Naive thymus-derived CD4-positive, alpha-beta T cell (primary cell): ENCODE measurements at regions not wholly inside any gene's neighbourhood (a gene's known extent, or its start where the extent isn't known, plus 50 kb on each side); places are given as distances from the start of the nearest gene placed in this dataset.

Experiments used
- ATAC-seq: fragments of 150-1000 bp; cut with Tn5 transposase; 2 replicates; pipeline ENCODE4 v1.10.0; 2021; ENCODE audit warnings: mild to moderate bottlenecking, moderate library complexity
- CTCF ChIA-PET: fragments of 350-600 bp; sonication (Branson Sonifier 250); formaldehyde crosslinking; loops from one replicate; lab custom pipeline; 2021; ENCODE audit warnings: antibody characterized with exemption; lab: Charles Lee
- POLR2A ChIA-PET: fragments of 350-600 bp; sonication (Branson Sonifier 250); formaldehyde crosslinking; loops from one replicate; lab custom pipeline; 2021; ENCODE audit warnings: antibody characterized with exemption, inconsistent platforms; lab: Charles Lee
- DNase-seq, 9 donors: peaks; one replicate each; pipeline versions ENCODE4 v3.0.0 to v3.0.0-alpha.2; 2020 to 2022; ENCODE audit warnings: mixed read lengths in 1 of 9
- H3K27ac ChIP-seq: one replicate; pipeline ENCODE4 v1.7.0; 2013; ENCODE audit warnings: mild to moderate bottlenecking, low read depth, low read length, moderate library complexity
- H3K27me3 ChIP-seq, 2 donors: one replicate each; pipeline ENCODE4 v1.7.0; 2013; ENCODE audit warnings: low read length in 2 of 2, mild to moderate bottlenecking in 2 of 2, moderate library complexity in 2 of 2; ENCODE audit not compliant: control insufficient read depth in 2 of 2, insufficient read depth in 2 of 2
- H3K36me3 ChIP-seq, 3 experiments: 1 replicate in 2 of 3; 2 replicates in 1 of 3; pipeline ENCODE4 v1.7.0; 2013; ENCODE audit warnings: low read length in 3 of 3, mild to moderate bottlenecking in 3 of 3, moderate library complexity in 1 of 3; ENCODE audit not compliant: insufficient read depth in 3 of 3, control insufficient read depth in 2 of 3
- H3K4me1 ChIP-seq, 2 donors: one replicate each; pipeline ENCODE4 v1.7.0; 2013; ENCODE audit warnings: low read length in 2 of 2, mild to moderate bottlenecking in 2 of 2, moderate library complexity in 1 of 2; ENCODE audit not compliant: control insufficient read depth in 2 of 2, insufficient read depth in 2 of 2
- H3K4me3 ChIP-seq: 2 replicates; pipeline ENCODE4 v1.7.0; 2013; ENCODE audit warnings: mild to moderate bottlenecking, low read length
- H3K9me3 ChIP-seq, 3 experiments: 1 replicate in 2 of 3; 2 replicates in 1 of 3; pipeline ENCODE4 v1.7.0; 2013; ENCODE audit warnings: low read length in 3 of 3; ENCODE audit not compliant: control insufficient read depth in 2 of 3
- H3K27ac Mint-ChIP-seq, 9 donors: one replicate each; pipeline ENCODE4 v1.8.0; 2020 to 2022; ENCODE audit warnings: mixed read lengths in 9 of 9, mild to moderate bottlenecking in 8 of 9, moderate library complexity in 5 of 9, inconsistent platforms in 2 of 9
- H3K27me3 Mint-ChIP-seq, 5 donors: one replicate each; pipeline ENCODE4 v1.8.0; 2021 to 2022; ENCODE audit warnings: mixed read lengths in 5 of 5, mild to moderate bottlenecking in 1 of 5
- H3K36me3 Mint-ChIP-seq, 5 donors: one replicate each; pipeline ENCODE4 v1.8.0; 2020 to 2022; ENCODE audit warnings: mixed read lengths in 5 of 5, mild to moderate bottlenecking in 3 of 5, inconsistent platforms in 1 of 5
- H3K4me1 Mint-ChIP-seq, 7 donors: one replicate each; pipeline ENCODE4 v1.8.0; 2020 to 2022; ENCODE audit warnings: mixed read lengths in 7 of 7, mild to moderate bottlenecking in 3 of 7, inconsistent platforms in 1 of 7
- H3K4me3 Mint-ChIP-seq, 10 donors: one replicate each; pipeline ENCODE4 v1.8.0; 2020 to 2022; ENCODE audit warnings: mild to moderate bottlenecking in 10 of 10, mixed read lengths in 10 of 10, moderate library complexity in 6 of 10, inconsistent platforms in 2 of 10
- H3K9me3 Mint-ChIP-seq, 11 donors: one replicate each; pipeline ENCODE4 v1.8.0; 2020 to 2022; ENCODE audit warnings: mixed read lengths in 11 of 11, mild to moderate bottlenecking in 4 of 11, inconsistent platforms in 1 of 11, moderate library complexity in 1 of 11
- intact Hi-C, 2 donors: fragments of 100-400 bp; cut with micrococcal nuclease; formaldehyde crosslinking; loops; one replicate each; pipeline ENCODE4 v1.15.1; 2023

DNA sequence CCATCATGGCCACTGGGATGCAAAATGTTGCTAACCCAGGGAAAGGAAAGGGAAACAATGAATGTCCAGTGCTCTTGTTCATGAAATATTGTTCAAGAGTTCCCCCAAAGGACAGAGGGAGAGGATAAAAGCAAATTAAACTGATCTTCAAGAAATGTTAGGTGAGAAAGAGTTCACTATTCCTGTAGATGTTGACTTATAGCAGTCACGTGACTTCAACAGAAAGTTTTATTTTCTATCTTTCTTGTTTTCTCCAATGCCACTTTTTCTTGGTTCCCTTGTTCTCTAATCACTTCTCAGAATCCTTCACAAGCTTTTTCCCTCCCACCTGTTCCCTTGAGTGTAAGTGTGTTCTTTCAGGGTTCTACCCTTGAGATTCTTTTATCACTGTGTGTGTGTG is 245.3 kb downstream of the C12orf42 start:
- DNase-seq: no peak
- POLR2A ChIA-PET: no interaction called here
- Histone ChIP-seq H3K27me3 (no peaks in the 10 kb centered on the region), H3K9me3 (no peaks in the 10 kb centered on the region), H3K36me3 (no peaks in the 10 kb centered on the region), H3K4me1 (no peaks in the 10 kb centered on the region), H3K27ac (no peak overlapping the region), H3K4me3 (no peak overlapping the region)
- Mint-ChIP-seq H3K9me3 (peaks cover 0 to 17% (median 12%) of the 10 kb centered on the region in 11 donors), H3K36me3 (peaks cover 0 to 6% (median 0%) of the 10 kb centered on the region in 5 donors), H3K27me3 (no peaks in the 10 kb centered on the region), H3K4me1 (no peaks in the 10 kb centered on the region), H3K27ac (no peak overlapping the region), H3K4me3 (no peak overlapping the region)
- no peak for ATAC-seq
- intact Hi-C loops: no loop called here
- CTCF ChIA-PET: no interaction called here
